Ectodermal cell (in vitro differentiated cells): ENCODE measurements at regions not wholly inside any gene's neighbourhood (a gene's known extent, or its start where the extent isn't known, plus 50 kb on each side); places are given as distances from the start of the nearest gene placed in this dataset.

Source experiments
- H3K27ac ChIP-seq: 2 replicates; pipeline ENCODE4 v1.7.0; 2013; ENCODE audit warnings: mild to moderate bottlenecking, low read depth, low read length; ENCODE audit not compliant: insufficient read depth, poor library complexity, severe bottlenecking
- H3K27me3 ChIP-seq: 2 replicates; pipeline ENCODE4 v1.7.0; 2013; ENCODE audit warnings: mild to moderate bottlenecking, low read length; ENCODE audit not compliant: insufficient read depth, control insufficient read depth, poor library complexity, severe bottlenecking
- H3K36me3 ChIP-seq: one replicate; pipeline ENCODE4 v1.7.0; 2013; ENCODE audit warnings: low read length; ENCODE audit not compliant: control insufficient read depth, insufficient read depth
- H3K4me1 ChIP-seq: one replicate; pipeline ENCODE4 v1.7.0; 2013; ENCODE audit warnings: low read length; ENCODE audit not compliant: control insufficient read depth, insufficient read depth
- H3K4me3 ChIP-seq: 2 replicates; pipeline ENCODE4 v1.7.0; 2013; ENCODE audit warnings: low read depth, low read length, control low read depth; ENCODE audit not compliant: insufficient read depth
- H3K9me3 ChIP-seq: 2 replicates; pipeline ENCODE4 v1.7.0; 2013; ENCODE audit warnings: mild to moderate bottlenecking, low read length, moderate library complexity; ENCODE audit not compliant: control insufficient read depth
- WGBS, 2 experiments: methylation state at CpG; one replicate each; pipeline ENCODE4 v1.1.7; 2013; ENCODE audit warnings: missing lambda C conversion rate in 2 of 2; 5-methylcytosine and 5-hydroxymethylcytosine counted together

GRCh38 chr19:32022044-32022640, 323.3 kb upstream of the ZNF507 start:
- H3K27me3 ChIP-seq = no peaks in the 10 kb centered on the region
- H3K27ac ChIP-seq = no peak overlapping the region
- H3K4me3 ChIP-seq = no peak overlapping the region
- H3K9me3 ChIP-seq = no peaks in the 10 kb centered on the region
- WGBS, 2 experiments = 92 to 94% methylated on average over 9 of the region's 9 CpGs
- no peaks in the 10 kb centered on the region for H3K36me3 ChIP-seq
- no peaks in the 10 kb centered on the region for H3K4me1 ChIP-seq

GRCh38 chr19:32022731-32023563, 322.5 kb upstream of the ZNF507 start:
- H3K4me3 ChIP-seq = no peak overlapping the region
- 92 to 93% methylated on average over 29 of the region's 29 CpGs for WGBS, 2 experiments
- no peaks in the 10 kb centered on the region for H3K9me3 ChIP-seq
- H3K36me3 ChIP-seq = no peaks in the 10 kb centered on the region
- no peaks in the 10 kb centered on the region for H3K4me1 ChIP-seq
- H3K27ac ChIP-seq = no peak overlapping the region
- no peaks in the 10 kb centered on the region for H3K27me3 ChIP-seq

GRCh38 chr19:32023564-32023832, 321.9 kb upstream of the ZNF507 start:
- WGBS, 2 experiments = 86% methylated on average over 6 of the region's 6 CpGs
- Histone ChIP-seq H3K27ac (no peak overlapping the region), H3K36me3 (no peaks in the 10 kb centered on the region), H3K9me3 (no peaks in the 10 kb centered on the region), H3K4me3 (no peak overlapping the region), H3K27me3 (no peaks in the 10 kb centered on the region), H3K4me1 (no peaks in the 10 kb centered on the region)

GRCh38 chr19:32029235-32029634, 316.2 kb upstream of the ZNF507 start:
- H3K36me3 ChIP-seq = no peaks in the 10 kb centered on the region
- H3K4me1 ChIP-seq = no peaks in the 10 kb centered on the region
- 92 to 93% methylated on average over 6 of the region's 6 CpGs for whole genome bisulfite sequencing, 2 experiments
- H3K4me3 ChIP-seq = no peak overlapping the region
- H3K27me3 ChIP-seq = no peaks in the 10 kb centered on the region
- no peak overlapping the region for H3K27ac ChIP-seq
- H3K9me3 ChIP-seq = no peaks in the 10 kb centered on the region

- no peak overlapping the region for H3K4me3 ChIP-seq
- no peaks in the 10 kb centered on the region for H3K4me1 ChIP-seq
- WGBS, 2 experiments = 93 to 94% methylated on average over 3 to 4 of the region's 4 CpGs
These were observed 312.8 kb upstream of the ZNF507 start for GRCh38 chr19:32032561-32032960.

GRCh38 chr19:32035626-32036025, 309.8 kb upstream of the ZNF507 start:
- no peaks in the 10 kb centered on the region for H3K9me3 ChIP-seq
- H3K4me3 ChIP-seq = no peak overlapping the region
- H3K27ac ChIP-seq = no peak overlapping the region
- no peaks in the 10 kb centered on the region for H3K36me3 ChIP-seq
- H3K27me3 ChIP-seq = peaks cover 5% of the 10 kb centered on the region
- 95 to 98% methylated on average over 3 of the region's 3 CpGs for WGBS, 2 experiments
- no peaks in the 10 kb centered on the region for H3K4me1 ChIP-seq

More at GRCh38 chr19:32032561-32032960, 312.8 kb upstream of the ZNF507 start:
- Histone ChIP-seq H3K27ac (no peak overlapping the region), H3K27me3 (no peaks in the 10 kb centered on the region), H3K9me3 (no peaks in the 10 kb centered on the region), H3K36me3 (no peaks in the 10 kb centered on the region)

GRCh38 chr19:32038021-32038920, 307.1 kb upstream of the ZNF507 start:
- no peak overlapping the region for H3K27ac ChIP-seq
- WGBS, 2 experiments = 90% methylated on average over 13 of the region's 13 CpGs
- no peaks in the 10 kb centered on the region for H3K36me3 ChIP-seq
- no peaks in the 10 kb centered on the region for H3K4me1 ChIP-seq
- no peaks in the 10 kb centered on the region for H3K9me3 ChIP-seq
- H3K27me3 ChIP-seq = peaks cover 21% of the 10 kb centered on the region
- no peak overlapping the region for H3K4me3 ChIP-seq

GRCh38 chr19:32038961-32039360, 306.4 kb upstream of the ZNF507 start:
- Histone ChIP-seq H3K4me3 (no peak overlapping the region), H3K27me3 (peaks cover 24% of the 10 kb centered on the region), H3K9me3 (no peaks in the 10 kb centered on the region), H3K4me1 (no peaks in the 10 kb centered on the region), H3K36me3 (no peaks in the 10 kb centered on the region), H3K27ac (no peak overlapping the region)
- 82 to 85% methylated on average over 5 to 6 of the region's 6 CpGs for WGBS, 2 experiments

GRCh38 chr19:32039440-32039839, 306.0 kb upstream of the ZNF507 start:
- Histone ChIP-seq H3K27ac (no peak overlapping the region), H3K36me3 (no peaks in the 10 kb centered on the region), H3K4me3 (no peak overlapping the region), H3K9me3 (no peaks in the 10 kb centered on the region), H3K27me3 (peaks cover 24% of the 10 kb centered on the region), H3K4me1 (no peaks in the 10 kb centered on the region)
- 92 to 98% methylated on average over 11 to 13 of the region's 13 CpGs for WGBS, 2 experiments

GRCh38 chr19:32040236-32040635, 305.2 kb upstream of the ZNF507 start:
- H3K27me3 ChIP-seq = peaks cover 24% of the 10 kb centered on the region
- H3K27ac ChIP-seq = no peak overlapping the region
- no peaks in the 10 kb centered on the region for H3K9me3 ChIP-seq
- no peak overlapping the region for H3K4me3 ChIP-seq
- 74 to 82% methylated on average over 5 of the region's 5 CpGs for WGBS, 2 experiments
- no peaks in the 10 kb centered on the region for H3K4me1 ChIP-seq
- H3K36me3 ChIP-seq = no peaks in the 10 kb centered on the region
